Transverse colon (tissue), 4 donors: ENCODE measurements at regions not wholly inside any gene's neighbourhood (a gene's known extent, or its start where the extent isn't known, plus 50 kb on each side); places are given as distances from the start of the nearest gene placed in this dataset.

Experiments
- DNase-seq: peaks from one replicate; pipeline ENCODE4 v3.0.0-alpha.2; 2019
- H3K27ac ChIP-seq, 4 donors: fragments of 200-600 bp; sonication (generic); 2 replicates each; pipeline ENCODE4 v1.5.1; 2016 to 2018; ENCODE audit warnings: inconsistent platforms in 4 of 4
- H3K27me3 ChIP-seq: fragments of 200-600 bp; sonication (generic); 2 replicates; pipeline ENCODE4 v1.5.1; 2017; ENCODE audit warnings: inconsistent platforms
- H3K36me3 ChIP-seq, 4 donors: fragments of 200-600 bp; sonication (generic); 2 replicates each; pipeline ENCODE4 v1.5.1; 2017 to 2019; ENCODE audit warnings: inconsistent platforms in 4 of 4
- H3K4me1 ChIP-seq, 4 donors: fragments of 200-600 bp; sonication (generic); 2 replicates each; pipeline ENCODE4 v1.5.1; 2017 to 2020; ENCODE audit warnings: inconsistent platforms in 4 of 4
- H3K4me3 ChIP-seq, 4 donors: fragments of 200-600 bp; sonication (generic); 1 replicate in 1 of 4; 2 replicates in 3 of 4; pipeline versions ENCODE4 v1.5.1 to v1.6.1; 2017 to 2019; ENCODE audit warnings: inconsistent platforms in 4 of 4
- H3K9me3 ChIP-seq, 2 donors: fragments of 200-600 bp; sonication (generic); 2 replicates each; pipeline ENCODE4 v1.5.1; 2017 to 2019; ENCODE audit warnings: inconsistent platforms in 2 of 2
- EP300 ChIP-seq: sonication (generic); formaldehyde crosslinking; IDR thresholded peaks from one replicate; pipeline ENCODE4 v1.6.1; 2017; ENCODE audit warnings: antibody characterized with exemption, low read depth
- POLR2A ChIP-seq: fragments of 450-650 bp; IDR thresholded peaks from one replicate; pipeline ENCODE4 v1.6.1; 2016; ENCODE audit warnings: antibody characterized with exemption, mild to moderate bottlenecking, moderate library complexity
- POLR2AphosphoS5 ChIP-seq, 3 donors: sonication (generic); formaldehyde crosslinking; IDR thresholded peaks; one replicate each; pipeline ENCODE4 v1.6.1; 2016; ENCODE audit warnings: antibody characterized with exemption in 3 of 3
- whole genome bisulfite sequencing, 2 donors: methylation state at CpG; one replicate each; pipeline ENCODE4 v1.1.5; 2018; ENCODE audit warnings: low coverage in 1 of 2; 5-methylcytosine and 5-hydroxymethylcytosine counted together
- in situ Hi-C, 4 donors: fragments of 200-750 bp; cut with MboI; loops; one replicate each; pipeline versions ENCODE4 v1.15.0 to v1.15.1; 2017; ENCODE audit warnings: low sequenced_read_pairs in 3 of 4, low pct_ligation_motif_present in 1 of 4, low pct_unique_long_range_greater_than_20kb in 1 of 4
- intact Hi-C: fragments of 100-400 bp; cut with DNase I; formaldehyde crosslinking; loops from one replicate; pipeline ENCODE4 v1.15.1; 2023; ENCODE audit warnings: low total_unique reads
- TF ChIP-seq, protein P1 (sequence below), 5 experiments: fragments of 200-600 bp in 3 of 5; fragments of 450-650 bp in 2 of 5; sonication (generic) in 3 of 5; IDR thresholded peaks; 1 replicate in 2 of 5; 2 replicates in 3 of 5; pipeline ENCODE4 v1.5.1; 2016 to 2017; ENCODE audit warnings: antibody characterized with exemption in 5 of 5, inconsistent platforms in 3 of 5, mild to moderate bottlenecking in 2 of 5, moderate library complexity in 1 of 5

- WGBS, 2 donors, result 68 to 87% methylated on average over 3 of the region's 3 CpGs
- in situ Hi-C loops, result no loop called here
Measured at GRCh38 chr1:60487565-60488345, 414.2 kb upstream of the C1orf87 start.

DNA sequence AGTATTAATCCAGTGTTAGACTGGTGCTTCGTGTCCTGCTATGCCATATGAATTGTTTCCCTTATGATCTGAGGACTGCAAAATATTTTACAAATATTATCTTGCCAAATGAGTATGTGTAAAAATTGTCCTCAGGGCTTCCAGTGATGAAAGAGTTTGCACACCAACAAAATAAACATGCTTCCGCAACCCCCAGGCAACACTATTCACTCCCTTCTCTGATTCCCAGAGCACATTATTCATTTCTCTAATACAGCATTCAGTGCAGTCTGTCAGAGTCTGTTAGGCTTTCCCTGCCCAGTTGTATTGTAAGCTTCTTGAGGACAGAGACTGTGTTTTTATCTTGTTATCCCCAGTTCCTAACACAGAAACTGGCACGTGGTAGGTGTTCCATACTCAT is 409.9 kb upstream of the C1orf87 start:
- H3K36me3 ChIP-seq, result no peaks in the 10 kb centered on the region
- no peaks in the 10 kb centered on the region for H3K27me3 ChIP-seq
- no peaks in the 10 kb centered on the region for H3K4me1 ChIP-seq
- 63 to 71% methylated on average over 3 of the region's 3 CpGs for WGBS, 2 donors
- no peak for TF ChIP-seq EP300
- TF ChIP-seq, protein P1, sequence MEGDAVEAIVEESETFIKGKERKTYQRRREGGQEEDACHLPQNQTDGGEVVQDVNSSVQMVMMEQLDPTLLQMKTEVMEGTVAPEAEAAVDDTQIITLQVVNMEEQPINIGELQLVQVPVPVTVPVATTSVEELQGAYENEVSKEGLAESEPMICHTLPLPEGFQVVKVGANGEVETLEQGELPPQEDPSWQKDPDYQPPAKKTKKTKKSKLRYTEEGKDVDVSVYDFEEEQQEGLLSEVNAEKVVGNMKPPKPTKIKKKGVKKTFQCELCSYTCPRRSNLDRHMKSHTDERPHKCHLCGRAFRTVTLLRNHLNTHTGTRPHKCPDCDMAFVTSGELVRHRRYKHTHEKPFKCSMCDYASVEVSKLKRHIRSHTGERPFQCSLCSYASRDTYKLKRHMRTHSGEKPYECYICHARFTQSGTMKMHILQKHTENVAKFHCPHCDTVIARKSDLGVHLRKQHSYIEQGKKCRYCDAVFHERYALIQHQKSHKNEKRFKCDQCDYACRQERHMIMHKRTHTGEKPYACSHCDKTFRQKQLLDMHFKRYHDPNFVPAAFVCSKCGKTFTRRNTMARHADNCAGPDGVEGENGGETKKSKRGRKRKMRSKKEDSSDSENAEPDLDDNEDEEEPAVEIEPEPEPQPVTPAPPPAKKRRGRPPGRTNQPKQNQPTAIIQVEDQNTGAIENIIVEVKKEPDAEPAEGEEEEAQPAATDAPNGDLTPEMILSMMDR (IDR thresholded peaks at IDR 0.05), result no peak
- TF ChIP-seq POLR2AphosphoS5 (IDR thresholded peaks at IDR 0.05), result no peak
- TF ChIP-seq POLR2A, result no peak
- no peak for DNase-seq
- no peak overlapping the region for H3K27ac ChIP-seq
- H3K4me3 ChIP-seq, result no peak overlapping the region
- intact Hi-C loops (no loop called here), in situ Hi-C loops (no loop called here)
- H3K9me3 ChIP-seq, result peaks cover 0 to 4% of the 10 kb centered on the region in 2 donors

More at GRCh38 chr1:60487565-60488345, 414.2 kb upstream of the C1orf87 start:
- Histone ChIP-seq H3K36me3 (no peaks in the 10 kb centered on the region), H3K27me3 (no peaks in the 10 kb centered on the region), H3K4me3 (no peak overlapping the region), H3K9me3 (no peaks in the 10 kb centered on the region), H3K4me1 (no peaks in the 10 kb centered on the region), H3K27ac (no peak overlapping the region)
- no peak for DNase-seq
- TF ChIP-seq EP300 (no peak), POLR2AphosphoS5 (IDR thresholded peaks at IDR 0.05) (no peak)
- intact Hi-C loops, result no loop called here

DNA sequence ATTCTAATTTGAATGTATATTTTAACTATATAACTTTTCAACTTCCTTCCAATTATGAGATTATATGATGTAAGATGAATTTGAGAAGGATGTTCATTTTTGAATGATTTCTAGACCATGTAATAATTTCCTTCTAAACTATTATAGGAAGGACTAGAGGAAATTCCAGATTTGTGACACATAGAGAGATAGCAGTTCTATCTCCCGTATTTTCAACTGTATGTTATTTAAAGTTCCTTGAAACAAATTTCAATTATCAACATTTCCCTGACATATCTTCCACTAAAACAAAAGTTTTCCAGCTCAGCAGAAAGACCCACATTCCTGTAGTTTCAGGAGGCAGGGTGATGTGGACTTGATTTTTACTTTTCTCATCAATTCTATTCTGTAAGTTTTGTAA is 396.7 kb upstream of the C1orf87 start:
- H3K4me1 ChIP-seq, result no peaks in the 10 kb centered on the region
- H3K27me3 ChIP-seq, result no peaks in the 10 kb centered on the region
- TF ChIP-seq POLR2A (no peak), EP300 (no peak), POLR2AphosphoS5 (IDR thresholded peaks at IDR 0.05) (no peak)
- TF ChIP-seq, protein P1 (IDR thresholded peaks at IDR 0.05), result no peak
- H3K36me3 ChIP-seq, result no peaks in the 10 kb centered on the region
- no peak overlapping the region for H3K27ac ChIP-seq
- DNase-seq, result no peak
- intact Hi-C loops, result no loop called here
- H3K4me3 ChIP-seq, result no peak overlapping the region
- in situ Hi-C loops, result no loop called here
- H3K9me3 ChIP-seq, result no peaks in the 10 kb centered on the region
- WGBS, 2 donors, result 69 to 74% methylated on average over 1 of the region's 1 CpG

DNA sequence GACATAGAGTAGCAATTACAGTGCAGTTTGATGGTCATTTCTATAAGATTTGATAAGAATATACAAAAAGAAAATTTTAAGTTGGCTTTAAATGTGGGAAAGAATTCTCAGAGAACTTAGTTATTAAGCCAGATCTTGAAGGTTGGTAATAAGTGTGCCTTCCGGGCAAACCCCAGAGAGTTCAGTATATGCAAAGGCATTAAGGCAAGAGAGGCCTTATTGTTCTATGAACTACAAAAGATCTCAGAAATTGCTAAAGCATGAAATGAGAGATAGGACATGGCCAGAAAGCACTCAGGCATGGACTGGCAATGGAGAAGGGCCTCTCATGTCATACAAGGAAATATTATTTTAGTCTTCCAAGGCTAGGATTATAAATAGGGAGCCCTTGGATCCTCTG is 390.2 kb upstream of the C1orf87 start:
- DNase-seq, result no peak
- Histone ChIP-seq H3K9me3 (no peaks in the 10 kb centered on the region), H3K27me3 (no peaks in the 10 kb centered on the region), H3K27ac (no peak overlapping the region), H3K4me3 (no peak overlapping the region), H3K36me3 (no peaks in the 10 kb centered on the region), H3K4me1 (no peaks in the 10 kb centered on the region)
- in situ Hi-C loops, result no loop called here
- TF ChIP-seq EP300 (no peak), POLR2AphosphoS5 (IDR thresholded peaks at IDR 0.05) (no peak), POLR2A (no peak)
- WGBS, 2 donors, result 83 to 95% methylated on average over 1 of the region's 1 CpG
- intact Hi-C loops, result no loop called here

GRCh38 chr1:60463146-60463545 is 389.6 kb upstream of the C1orf87 start:
- TF ChIP-seq POLR2A (no peak), EP300 (no peak), POLR2AphosphoS5 (IDR thresholded peaks at IDR 0.05) (no peak)
- TF ChIP-seq, protein P1 (IDR thresholded peaks at IDR 0.05), result no peak
- no peaks in the 10 kb centered on the region for H3K27me3 ChIP-seq
- in situ Hi-C loops, result no loop called here
- 97% methylated on average over 2 of the region's 2 CpGs; no CpG with 5 or more reads in 1 of the 2 donors for WGBS, 2 donors
- no peak overlapping the region for H3K4me3 ChIP-seq
- H3K27ac ChIP-seq, result no peak overlapping the region
- H3K4me1 ChIP-seq, result no peaks in the 10 kb centered on the region
- intact Hi-C loops, result no loop called here
- H3K36me3 ChIP-seq, result no peaks in the 10 kb centered on the region
- no peak for DNase-seq
- no peaks in the 10 kb centered on the region for H3K9me3 ChIP-seq
